ENCODE measurements at regions not wholly inside any gene's neighbourhood (a gene's known extent, or its start where the extent isn't known, plus 50 kb on each side); places are given as distances from the start of the nearest gene placed in this dataset.

DNA sequence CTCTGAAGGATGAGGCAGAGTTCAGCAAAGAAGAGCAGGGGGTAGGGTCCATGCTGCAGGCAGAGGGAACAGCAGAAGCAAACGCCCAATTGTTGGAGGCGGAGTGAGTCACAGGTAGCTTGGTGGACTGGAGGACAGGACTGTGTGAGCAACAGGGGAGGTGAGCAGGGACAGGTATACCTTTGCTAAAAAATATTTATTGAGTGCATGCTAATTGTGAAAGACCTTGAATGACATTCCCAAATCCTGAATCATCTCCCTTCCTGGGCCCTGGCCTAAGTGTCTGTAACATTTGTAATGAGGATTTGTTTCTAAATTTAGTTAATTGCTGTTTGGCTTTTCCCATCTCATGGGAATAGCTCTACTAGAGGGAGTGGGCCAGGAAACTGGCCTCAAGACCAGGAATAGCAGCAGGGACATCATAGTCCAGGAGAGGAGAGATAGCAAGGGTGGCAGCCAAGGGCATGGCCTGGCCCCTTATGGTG is 123.7 kb downstream of the FOXD2 start:
- intact Hi-C loops (cut with DNase I) = no loop called here
- Histone ChIP-seq H3K27me3 (peaks cover 0 to 17% (median 0%) of the 10 kb centered on the region in 3 donors), H3K9me3 (no peaks in the 10 kb centered on the region), H3K36me3 (no peaks in the 10 kb centered on the region), H3K27ac (no peak overlapping the region), H3K4me3 (no peak overlapping the region), H3K4me1 (peaks cover 0 to 8% (median 0%) of the 10 kb centered on the region in 4 donors)
- TF ChIP-seq POLR2A (IDR thresholded peaks at IDR 0.05) (no peak), EP300 (IDR thresholded peaks at IDR 0.05) (no peak), POLR2AphosphoS5 (IDR thresholded peaks at IDR 0.05) (no peak)
- TF ChIP-seq, protein P1, sequence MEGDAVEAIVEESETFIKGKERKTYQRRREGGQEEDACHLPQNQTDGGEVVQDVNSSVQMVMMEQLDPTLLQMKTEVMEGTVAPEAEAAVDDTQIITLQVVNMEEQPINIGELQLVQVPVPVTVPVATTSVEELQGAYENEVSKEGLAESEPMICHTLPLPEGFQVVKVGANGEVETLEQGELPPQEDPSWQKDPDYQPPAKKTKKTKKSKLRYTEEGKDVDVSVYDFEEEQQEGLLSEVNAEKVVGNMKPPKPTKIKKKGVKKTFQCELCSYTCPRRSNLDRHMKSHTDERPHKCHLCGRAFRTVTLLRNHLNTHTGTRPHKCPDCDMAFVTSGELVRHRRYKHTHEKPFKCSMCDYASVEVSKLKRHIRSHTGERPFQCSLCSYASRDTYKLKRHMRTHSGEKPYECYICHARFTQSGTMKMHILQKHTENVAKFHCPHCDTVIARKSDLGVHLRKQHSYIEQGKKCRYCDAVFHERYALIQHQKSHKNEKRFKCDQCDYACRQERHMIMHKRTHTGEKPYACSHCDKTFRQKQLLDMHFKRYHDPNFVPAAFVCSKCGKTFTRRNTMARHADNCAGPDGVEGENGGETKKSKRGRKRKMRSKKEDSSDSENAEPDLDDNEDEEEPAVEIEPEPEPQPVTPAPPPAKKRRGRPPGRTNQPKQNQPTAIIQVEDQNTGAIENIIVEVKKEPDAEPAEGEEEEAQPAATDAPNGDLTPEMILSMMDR (IDR thresholded peaks at IDR 0.05) = no peak
- 78 to 89% methylated on average over 2 of the region's 2 CpGs for WGBS, 2 donors
- DNase-seq = no peak

DNA sequence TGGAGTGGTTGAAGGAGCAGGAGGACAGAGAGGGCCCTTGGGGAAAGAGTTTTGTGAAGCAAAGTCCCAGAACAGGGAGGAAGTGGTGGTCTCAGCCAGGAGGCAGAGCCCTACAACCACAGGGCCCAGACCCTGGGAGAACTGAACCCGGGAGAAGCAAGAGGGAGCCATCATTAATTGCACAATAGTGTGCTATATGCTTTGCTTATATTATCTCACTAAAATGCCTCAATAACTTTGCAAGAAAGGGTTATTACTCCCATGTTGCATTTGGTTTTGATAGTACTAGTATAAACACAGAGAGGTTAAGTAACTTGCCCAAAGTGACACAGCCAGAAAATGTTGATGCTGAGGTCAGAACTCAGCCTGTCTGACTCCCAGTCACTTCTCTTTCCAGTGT is 124.3 kb downstream of the FOXD2 start:
- 86 to 95% methylated on average over 1 of the region's 1 CpG for WGBS, 2 donors
- H3K4me3 ChIP-seq = no peak overlapping the region
- H3K27me3 ChIP-seq = peaks cover 0 to 17% (median 0%) of the 10 kb centered on the region in 3 donors
- H3K36me3 ChIP-seq = no peaks in the 10 kb centered on the region
- no peaks in the 10 kb centered on the region for H3K9me3 ChIP-seq
- TF ChIP-seq, protein P1 (IDR thresholded peaks at IDR 0.05) = no peak
- TF ChIP-seq EP300 (IDR thresholded peaks at IDR 0.05) = no peak
- no peak for TF ChIP-seq POLR2A (IDR thresholded peaks at IDR 0.05)
- no peak for TF ChIP-seq POLR2AphosphoS5 (IDR thresholded peaks at IDR 0.05)
- peaks cover 0 to 8% (median 0%) of the 10 kb centered on the region in 4 donors for H3K4me1 ChIP-seq
- intact Hi-C loops (cut with DNase I) = no loop called here
- no peak overlapping the region for H3K27ac ChIP-seq
- DNase-seq = no peak

DNA sequence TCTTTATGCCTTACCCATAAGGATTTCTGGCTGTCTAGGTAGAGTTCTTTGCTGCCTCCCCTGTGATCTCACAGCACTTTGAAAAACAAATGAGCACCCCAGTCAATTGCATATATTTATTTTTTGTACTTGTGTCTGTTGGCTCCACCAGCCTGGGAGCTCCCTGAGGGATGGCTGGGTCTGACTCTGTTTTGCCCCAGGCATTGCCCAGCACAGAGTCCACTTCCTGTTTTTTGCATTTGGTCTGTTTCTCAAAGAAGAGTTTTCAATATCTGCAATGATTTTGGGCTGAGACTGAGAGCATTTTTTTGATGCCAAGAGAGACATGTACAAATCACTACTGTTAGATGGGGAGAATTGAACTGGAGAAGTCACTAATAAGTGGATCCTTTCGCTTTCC is 125.0 kb downstream of the FOXD2 start:
- intact Hi-C loops (cut with DNase I) = no loop called here
- H3K36me3 ChIP-seq = no peaks in the 10 kb centered on the region
- no peaks in the 10 kb centered on the region for H3K9me3 ChIP-seq
- no peak for DNase-seq
- H3K4me3 ChIP-seq = no peak overlapping the region
- no peak for TF ChIP-seq POLR2A (IDR thresholded peaks at IDR 0.05)
- no peak for TF ChIP-seq EP300 (IDR thresholded peaks at IDR 0.05)
- TF ChIP-seq, protein P1 (IDR thresholded peaks at IDR 0.05) = no peak
- TF ChIP-seq POLR2AphosphoS5 (IDR thresholded peaks at IDR 0.05) = no peak
- H3K4me1 ChIP-seq = peaks cover 0 to 8% (median 0%) of the 10 kb centered on the region in 4 donors
- 91 to 93% methylated on average over 1 of the region's 1 CpG for WGBS, 2 donors
- H3K27ac ChIP-seq = no peak overlapping the region
- H3K27me3 ChIP-seq = peaks cover 0 to 17% (median 0%) of the 10 kb centered on the region in 3 donors

DNA sequence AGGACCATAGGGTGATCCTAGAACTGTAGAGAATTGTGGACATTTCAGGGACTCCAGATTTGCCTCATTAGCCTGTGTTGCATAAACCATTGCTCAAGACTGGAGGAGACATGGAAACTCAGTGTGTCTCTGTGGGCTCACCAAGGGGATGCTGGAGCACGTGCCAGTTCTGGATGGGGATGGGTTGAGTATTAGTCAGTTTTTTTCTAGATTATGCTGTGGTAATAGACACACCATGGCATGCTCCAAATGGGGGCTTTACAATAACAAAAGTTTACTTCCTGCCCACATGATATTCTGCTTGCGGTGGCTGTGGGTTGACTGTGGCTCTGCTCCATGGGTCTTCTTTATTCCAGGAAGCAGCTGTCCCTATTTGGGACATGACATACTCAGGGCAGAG is 125.4 kb downstream of the FOXD2 start:
- no peak overlapping the region for H3K4me3 ChIP-seq
- no peak for DNase-seq
- WGBS, 2 donors = 49 to 84% methylated on average over 2 of the region's 2 CpGs
- H3K4me1 ChIP-seq = peaks cover 0 to 8% (median 0%) of the 10 kb centered on the region in 4 donors
- intact Hi-C loops (cut with DNase I) = no loop called here
- peaks cover 0 to 17% (median 0%) of the 10 kb centered on the region in 3 donors for H3K27me3 ChIP-seq
- H3K9me3 ChIP-seq = no peaks in the 10 kb centered on the region
- TF ChIP-seq POLR2AphosphoS5 (IDR thresholded peaks at IDR 0.05) (no peak), POLR2A (IDR thresholded peaks at IDR 0.05) (no peak), EP300 (IDR thresholded peaks at IDR 0.05) (no peak)
- TF ChIP-seq, protein P1 (IDR thresholded peaks at IDR 0.05) = no peak
- H3K27ac ChIP-seq = no peak overlapping the region
- no peaks in the 10 kb centered on the region for H3K36me3 ChIP-seq

DNA sequence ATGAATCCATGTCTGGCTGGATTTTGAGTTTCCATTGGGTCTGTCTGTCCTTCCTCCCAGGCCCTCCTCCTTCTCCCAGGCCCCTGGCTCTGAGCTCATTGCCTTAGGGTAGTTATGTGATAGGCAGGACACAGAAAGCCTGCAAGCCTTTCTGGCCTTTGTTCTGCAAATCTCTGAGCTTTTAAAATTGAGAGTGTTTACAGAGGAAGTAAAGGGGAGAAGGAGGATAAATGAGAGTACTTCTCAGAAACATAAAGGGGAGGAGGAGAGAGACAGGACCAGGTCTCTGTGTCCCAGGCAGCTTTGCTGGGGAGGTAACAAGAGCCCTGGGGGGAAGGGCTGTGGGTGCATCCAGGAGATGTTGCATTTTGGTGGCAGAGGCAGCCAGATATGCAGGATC is 126.7 kb downstream of the FOXD2 start:
- no peaks in the 10 kb centered on the region for H3K4me1 ChIP-seq
- no peaks in the 10 kb centered on the region for H3K9me3 ChIP-seq
- H3K36me3 ChIP-seq = no peaks in the 10 kb centered on the region
- H3K27ac ChIP-seq = no peak overlapping the region
- TF ChIP-seq, protein P1 (IDR thresholded peaks at IDR 0.05) = no peak
- DNase-seq = no peak
- intact Hi-C loops (cut with DNase I) = no loop called here
- peaks cover 0 to 31% (median 0%) of the 10 kb centered on the region in 3 donors for H3K27me3 ChIP-seq
- no peak overlapping the region for H3K4me3 ChIP-seq

Measured in sigmoid colon (tissue), 6 donors.